ENCODE measurements at regions not wholly inside any gene's neighbourhood (a gene's known extent, or its start where the extent isn't known, plus 50 kb on each side); places are given as distances from the start of the nearest gene placed in this dataset.

DNA sequence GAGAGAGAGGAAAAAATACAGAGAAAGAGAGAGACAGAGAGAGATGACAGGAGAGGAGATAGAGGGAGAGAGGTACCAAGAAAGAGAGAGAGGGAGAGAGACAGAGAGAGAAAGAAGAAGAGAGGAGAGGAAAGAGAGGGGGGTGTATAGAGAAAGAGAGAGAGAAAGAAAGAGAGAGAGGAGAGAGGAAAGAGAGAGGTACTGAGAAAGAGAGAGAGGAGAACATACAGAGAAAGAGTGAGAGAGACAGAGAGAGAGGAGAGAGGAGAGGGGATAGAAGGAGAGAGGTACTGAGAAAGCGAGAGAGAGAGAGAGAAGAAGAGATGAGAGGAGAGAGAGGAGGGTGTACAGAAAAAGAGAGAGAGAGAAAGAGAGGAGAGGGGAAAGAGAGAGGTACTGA, 269.4 kb downstream of the CRLF2 start:
- TF ChIP-seq, protein P1, sequence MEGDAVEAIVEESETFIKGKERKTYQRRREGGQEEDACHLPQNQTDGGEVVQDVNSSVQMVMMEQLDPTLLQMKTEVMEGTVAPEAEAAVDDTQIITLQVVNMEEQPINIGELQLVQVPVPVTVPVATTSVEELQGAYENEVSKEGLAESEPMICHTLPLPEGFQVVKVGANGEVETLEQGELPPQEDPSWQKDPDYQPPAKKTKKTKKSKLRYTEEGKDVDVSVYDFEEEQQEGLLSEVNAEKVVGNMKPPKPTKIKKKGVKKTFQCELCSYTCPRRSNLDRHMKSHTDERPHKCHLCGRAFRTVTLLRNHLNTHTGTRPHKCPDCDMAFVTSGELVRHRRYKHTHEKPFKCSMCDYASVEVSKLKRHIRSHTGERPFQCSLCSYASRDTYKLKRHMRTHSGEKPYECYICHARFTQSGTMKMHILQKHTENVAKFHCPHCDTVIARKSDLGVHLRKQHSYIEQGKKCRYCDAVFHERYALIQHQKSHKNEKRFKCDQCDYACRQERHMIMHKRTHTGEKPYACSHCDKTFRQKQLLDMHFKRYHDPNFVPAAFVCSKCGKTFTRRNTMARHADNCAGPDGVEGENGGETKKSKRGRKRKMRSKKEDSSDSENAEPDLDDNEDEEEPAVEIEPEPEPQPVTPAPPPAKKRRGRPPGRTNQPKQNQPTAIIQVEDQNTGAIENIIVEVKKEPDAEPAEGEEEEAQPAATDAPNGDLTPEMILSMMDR (IDR thresholded peaks at IDR 0.05), result no peak
- TF ChIP-seq EP300 (IDR thresholded peaks at IDR 0.05), result no peak
- TF ChIP-seq POLR2A (IDR thresholded peaks at IDR 0.05), result no peak
- no peak for TF ChIP-seq POLR2AphosphoS5 (IDR thresholded peaks at IDR 0.05)

Data from gastroesophageal sphincter (tissue), 3 donors.